Vagina (tissue), 2 donors: ENCODE measurements at regions not wholly inside any gene's neighbourhood (a gene's known extent, or its start where the extent isn't known, plus 50 kb on each side); places are given as distances from the start of the nearest gene placed in this dataset.

Experiments used
- DNase-seq, 2 donors: peaks; one replicate each; pipeline ENCODE4 v3.0.0-alpha.2; 2017; ENCODE audit errors: extremely low spot score in 2 of 2
- H3K27ac ChIP-seq: fragments of 200-600 bp; sonication (generic); one replicate; pipeline ENCODE4 v1.5.1; 2019
- H3K27me3 ChIP-seq: fragments of 200-600 bp; sonication (generic); one replicate; pipeline ENCODE4 v1.5.1; 2019
- H3K36me3 ChIP-seq, 2 donors: fragments of 200-600 bp; sonication (generic); one replicate each; pipeline ENCODE4 v1.5.1; 2017 to 2019
- H3K4me1 ChIP-seq: fragments of 200-600 bp; sonication (generic); one replicate; pipeline ENCODE4 v1.5.1; 2019
- H3K4me3 ChIP-seq, 2 donors: fragments of 200-600 bp; sonication (generic); 1 replicate in 1 of 2; 2 replicates in 1 of 2; pipeline ENCODE4 v1.5.1; 2016 to 2019
- H3K9me3 ChIP-seq: fragments of 200-600 bp; sonication (generic); one replicate; pipeline ENCODE4 v1.5.1; 2019
- CTCF ChIP-seq, 3 experiments: fragments of 450-650 bp in 2 of 3; fragments of 200-600 bp in 1 of 3; sonication (generic) in 1 of 3; IDR thresholded peaks; one replicate each; pipeline ENCODE4 v1.5.1; 2017 to 2019; ENCODE audit warnings: antibody characterized with exemption in 3 of 3, mild to moderate bottlenecking in 2 of 3, moderate library complexity in 2 of 3
- POLR2A ChIP-seq, 2 donors: fragments of 450-650 bp; IDR thresholded peaks; one replicate each; pipeline ENCODE4 v1.6.1; 2017; ENCODE audit warnings: antibody characterized with exemption in 2 of 2, mild to moderate bottlenecking in 2 of 2, moderate library complexity in 2 of 2
- POLR2AphosphoS5 ChIP-seq, 2 donors: sonication (generic); formaldehyde crosslinking; IDR thresholded peaks; one replicate each; pipeline ENCODE4 v1.9.0; 2017; ENCODE audit warnings: antibody characterized with exemption in 2 of 2, mild to moderate bottlenecking in 2 of 2, low read depth in 1 of 2; ENCODE audit not compliant: insufficient read depth in 1 of 2
- intact Hi-C: fragments of 100-400 bp; cut with DNase I; formaldehyde crosslinking; loops from one replicate; pipeline ENCODE4 v1.15.1; 2023

DNA sequence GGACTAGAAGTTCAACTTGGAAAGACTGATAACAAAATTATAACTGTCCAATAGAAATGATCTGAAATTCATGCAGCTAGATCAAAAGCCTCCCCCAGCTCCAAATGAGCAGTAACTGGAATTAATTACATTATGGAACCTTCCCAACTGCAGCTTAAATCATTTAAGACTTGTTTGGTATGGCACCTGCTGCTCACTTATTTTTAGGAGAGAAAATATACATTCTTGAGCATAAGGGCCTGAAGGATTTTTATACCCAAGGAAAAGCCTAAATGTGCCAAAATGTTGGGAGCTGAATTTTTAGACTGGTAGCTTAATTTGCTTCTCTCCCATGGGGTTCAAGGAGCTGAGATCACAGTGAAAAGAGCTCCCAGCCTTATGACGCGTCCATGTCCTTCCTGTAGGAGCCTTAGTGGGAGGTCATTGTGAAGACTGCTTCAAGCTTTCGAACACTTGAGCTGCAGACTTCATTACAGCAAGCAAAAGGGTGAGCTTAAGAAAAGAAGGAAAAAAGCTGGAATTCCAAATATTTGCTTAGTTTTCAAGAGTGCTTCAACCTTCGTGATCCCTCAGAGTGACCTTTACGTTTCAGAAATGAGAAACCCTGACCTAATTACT is 276.0 kb downstream of the DMAC1 start:
- Histone ChIP-seq H3K27me3 (no peaks in the 10 kb centered on the region), H3K4me3 (no peak overlapping the region), H3K9me3 (no peaks in the 10 kb centered on the region), H3K4me1 (no peaks in the 10 kb centered on the region), H3K36me3 (no peaks in the 10 kb centered on the region), H3K27ac (no peak overlapping the region)
- intact Hi-C loops = no loop called here
- no peak for DNase-seq
- no peak for TF ChIP-seq POLR2AphosphoS5 (IDR thresholded peaks at IDR 0.05; ENCODE audit: insufficient read depth in 1 of 2, low read depth in 1 of 2)
- no peak for TF ChIP-seq POLR2A (IDR thresholded peaks at IDR 0.05)
- TF ChIP-seq CTCF (IDR thresholded peaks at IDR 0.05) = no peak

DNA sequence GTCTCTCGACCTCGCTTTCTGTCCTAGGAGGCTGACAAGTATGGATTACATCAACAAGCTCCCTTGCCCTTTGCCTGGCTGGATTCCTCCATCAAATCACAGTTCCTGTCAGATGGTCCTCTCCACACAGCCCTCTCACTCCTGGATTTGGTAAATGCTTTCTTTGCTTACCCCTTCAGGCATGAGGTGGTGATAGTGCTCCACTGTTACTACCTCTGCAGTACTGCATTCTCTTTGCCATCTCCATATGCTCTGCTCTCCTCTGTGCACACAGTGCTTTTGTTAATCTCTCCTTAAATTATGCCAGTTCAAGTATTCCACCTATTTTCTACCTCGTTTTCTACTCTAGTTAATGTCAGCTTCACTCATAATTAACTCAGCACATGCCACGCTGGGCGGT is 279.2 kb downstream of the DMAC1 start:
- no peak for TF ChIP-seq POLR2AphosphoS5 (IDR thresholded peaks at IDR 0.05; ENCODE audit: insufficient read depth in 1 of 2, low read depth in 1 of 2)
- no peak for TF ChIP-seq CTCF (IDR thresholded peaks at IDR 0.05)
- no peak for TF ChIP-seq POLR2A (IDR thresholded peaks at IDR 0.05)
- DNase-seq = no peak

DNA sequence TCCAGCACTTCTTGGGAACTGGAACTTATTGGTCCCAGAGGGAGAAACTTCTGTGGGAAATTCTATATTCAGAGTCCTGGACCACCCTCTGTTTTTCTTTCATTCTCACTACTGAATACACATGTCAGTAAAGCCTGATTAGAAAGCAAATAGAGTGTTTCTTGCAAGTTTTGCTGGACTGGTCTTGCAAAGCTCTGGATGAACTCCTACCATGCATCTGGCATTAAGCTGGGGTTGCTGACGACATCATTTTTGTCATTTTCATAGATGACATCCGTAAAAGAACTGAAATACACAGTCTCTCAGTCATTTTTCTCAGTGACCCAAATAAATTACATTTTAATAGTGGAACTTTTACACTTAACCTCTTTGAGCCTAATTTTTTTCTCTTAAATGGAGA is 283.2 kb downstream of the DMAC1 start:
- Histone ChIP-seq H3K36me3 (no peaks in the 10 kb centered on the region), H3K27me3 (no peaks in the 10 kb centered on the region), H3K4me1 (no peaks in the 10 kb centered on the region), H3K4me3 (no peak overlapping the region), H3K27ac (no peak overlapping the region), H3K9me3 (no peaks in the 10 kb centered on the region)
- no peak for TF ChIP-seq POLR2AphosphoS5 (IDR thresholded peaks at IDR 0.05; ENCODE audit: insufficient read depth in 1 of 2, low read depth in 1 of 2)
- TF ChIP-seq CTCF (IDR thresholded peaks at IDR 0.05) = no peak
- TF ChIP-seq POLR2A (IDR thresholded peaks at IDR 0.05) = no peak
- intact Hi-C loops = no loop called here
- DNase-seq = no peak

More for the DNA sequence above, 279.2 kb downstream of the DMAC1 start:
- Histone ChIP-seq H3K9me3 (no peaks in the 10 kb centered on the region), H3K36me3 (no peaks in the 10 kb centered on the region), H3K4me3 (no peak overlapping the region), H3K27me3 (no peaks in the 10 kb centered on the region), H3K27ac (no peak overlapping the region), H3K4me1 (no peaks in the 10 kb centered on the region)
- intact Hi-C loops = no loop called here

- DNase-seq = no peak
- Histone ChIP-seq H3K4me1 (no peaks in the 10 kb centered on the region), H3K36me3 (no peaks in the 10 kb centered on the region), H3K4me3 (no peak overlapping the region), H3K9me3 (no peaks in the 10 kb centered on the region), H3K27me3 (no peaks in the 10 kb centered on the region), H3K27ac (no peak overlapping the region)
- intact Hi-C loops = no loop called here
- TF ChIP-seq CTCF (IDR thresholded peaks at IDR 0.05) (no peak), POLR2A (IDR thresholded peaks at IDR 0.05) (no peak), POLR2AphosphoS5 (IDR thresholded peaks at IDR 0.05; ENCODE audit: insufficient read depth in 1 of 2, low read depth in 1 of 2) (no peak)
Measured at GRCh38 chr9:7510199-7510598, 289.4 kb downstream of the DMAC1 start.

GRCh38 chr9:7509576-7510145 is 289.9 kb downstream of the DMAC1 start:
- Histone ChIP-seq H3K9me3 (no peaks in the 10 kb centered on the region), H3K4me1 (no peaks in the 10 kb centered on the region), H3K27ac (no peak overlapping the region), H3K27me3 (no peaks in the 10 kb centered on the region), H3K4me3 (no peak overlapping the region), H3K36me3 (no peaks in the 10 kb centered on the region)
- TF ChIP-seq POLR2A (IDR thresholded peaks at IDR 0.05) (no peak), POLR2AphosphoS5 (IDR thresholded peaks at IDR 0.05; ENCODE audit: insufficient read depth in 1 of 2, low read depth in 1 of 2) (no peak), CTCF (IDR thresholded peaks at IDR 0.05) (no peak)
- intact Hi-C loops = no loop called here
- DNase-seq = no peak
